ENCODE measurements at regions not wholly inside any gene's neighbourhood (a gene's known extent, or its start where the extent isn't known, plus 50 kb on each side); places are given as distances from the start of the nearest gene placed in this dataset.

- TF ChIP-seq POLR2AphosphoS5 (IDR thresholded peaks at IDR 0.05) (no peak), CTCF (IDR thresholded peaks at IDR 0.05) (no peak)
Observed at GRCh38 chr22:49031746-49032330, 795.8 kb downstream of the BRD1 start.
